RWPE2 (cell line): ENCODE measurements at regions not wholly inside any gene's neighbourhood (a gene's known extent, or its start where the extent isn't known, plus 50 kb on each side); places are given as distances from the start of the nearest gene placed in this dataset.
"Not testable (repeated sequence)": the region's sequence is repeated elsewhere in the genome, so short reads cannot be mapped to it uniquely, and the experiment has no call there.

Source experiments
- ATAC-seq: fragments of 200-7000 bp; cut with Tn5 transposase; 3 replicates; pipeline ENCODE4 v1.9.1; 2021; ENCODE audit warnings: low read depth
- DNase-seq: peaks from one replicate; pipeline ENCODE4 v3.0.0-alpha.2; 2020; ENCODE audit warnings: low spot score
- H3K27ac ChIP-seq: fragments of 450-650 bp; 2 replicates; pipeline ENCODE4 v1.5.1; 2017; ENCODE audit warnings: mild to moderate bottlenecking; ENCODE audit not compliant: poor library complexity, severe bottlenecking
- H3K27me3 ChIP-seq: fragments of 250-450 bp; sonication (Bioruptor Pico); 2 replicates; pipeline ENCODE4 v1.5.1; 2021; ENCODE audit warnings: mild to moderate bottlenecking, moderate library complexity; ENCODE audit not compliant: insufficient read depth, poor library complexity, severe bottlenecking
- H3K36me3 ChIP-seq: fragments of 250-450 bp; sonication (Bioruptor Pico); 2 replicates; pipeline ENCODE4 v1.5.1; 2020; ENCODE audit warnings: low read depth, mild to moderate bottlenecking, moderate library complexity
- H3K4me1 ChIP-seq: fragments of 250-450 bp; sonication (Bioruptor Pico); 2 replicates; pipeline ENCODE4 v1.5.1; 2021; ENCODE audit warnings: mild to moderate bottlenecking, moderate library complexity; ENCODE audit not compliant: insufficient read depth, poor library complexity, severe bottlenecking
- H3K4me3 ChIP-seq: fragments of 250-450 bp; sonication (Bioruptor Pico); 2 replicates; pipeline ENCODE4 v1.5.1; 2021; ENCODE audit warnings: mild to moderate bottlenecking, moderate library complexity; ENCODE audit not compliant: severe bottlenecking
- H3K9me3 ChIP-seq: fragments of 250-450 bp; sonication (Bioruptor Pico); 2 replicates; pipeline ENCODE4 v1.5.1; 2021; ENCODE audit warnings: mild to moderate bottlenecking, moderate library complexity; ENCODE audit not compliant: severe bottlenecking
- CTCF ChIP-seq: fragments of 450-650 bp; IDR thresholded peaks from one replicate; pipeline ENCODE4 v1.5.1; 2017; ENCODE audit warnings: mild to moderate bottlenecking, moderate library complexity; ENCODE audit not compliant: poor library complexity, severe bottlenecking

DNA sequence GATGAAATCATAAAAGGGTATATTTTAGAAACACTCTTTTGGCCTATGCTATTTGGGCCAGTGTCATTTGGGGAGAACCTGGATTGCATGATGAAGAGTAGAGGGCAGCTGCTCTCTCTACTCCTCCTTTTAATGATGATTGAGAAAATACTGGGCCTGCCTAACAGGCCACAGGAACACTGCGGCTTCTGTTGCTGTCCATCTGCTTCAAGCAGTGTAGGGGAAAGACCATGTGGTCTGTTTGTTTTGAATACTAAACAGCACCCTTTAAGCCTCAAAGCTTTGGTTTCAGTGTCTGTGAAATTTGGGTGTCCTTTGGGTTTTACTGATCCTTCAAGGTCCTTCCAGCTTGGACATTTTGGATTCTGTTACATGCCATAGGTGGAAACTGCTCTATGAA lies 78.0 kb downstream of the TTC6 start:
- TF ChIP-seq CTCF: no peak
- Histone ChIP-seq H3K27me3 (no peaks in the 10 kb centered on the region), H3K9me3 (no peaks in the 10 kb centered on the region), H3K4me1 (peaks cover 6% of the 10 kb centered on the region), H3K36me3 (no peaks in the 10 kb centered on the region), H3K4me3 (no peak overlapping the region), H3K27ac (no peak overlapping the region)
- ATAC-seq: no peak
- DNase-seq: no peak

- Histone ChIP-seq H3K9me3 (no peaks in the 10 kb centered on the region), H3K27me3 (no peaks in the 10 kb centered on the region), H3K36me3 (no peaks in the 10 kb centered on the region), H3K4me3 (no peak overlapping the region), H3K27ac (no peak overlapping the region), H3K4me1 (no peaks in the 10 kb centered on the region)
- TF ChIP-seq CTCF: no peak
- ATAC-seq (0 out of 3 replicates have a peak, but pooled peaks have one; percentile 23), DNase-seq (no peak)
These were observed 83.5 kb downstream of the TTC6 start for GRCh38 chr14:37678916-37679315.

DNA sequence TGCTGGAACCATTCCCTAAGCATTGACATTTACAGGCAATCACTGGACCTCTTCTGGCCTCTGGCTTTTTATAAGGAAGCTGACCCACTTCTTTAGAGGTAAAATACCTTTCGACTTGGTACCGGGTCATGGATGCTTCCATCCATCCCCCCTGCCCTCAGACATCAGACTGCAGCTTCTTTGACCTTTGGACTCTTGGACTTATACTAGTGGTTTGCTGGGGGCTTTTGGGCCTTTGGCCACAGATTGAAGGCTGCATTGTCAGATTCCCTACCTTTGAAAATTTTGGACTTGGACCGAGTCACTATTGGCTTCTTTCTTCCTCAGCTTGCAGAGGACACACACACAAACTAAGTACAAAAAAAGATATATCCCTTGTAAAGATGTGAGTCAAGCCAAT lies 86.1 kb downstream of the TTC6 start:
- H3K9me3 ChIP-seq: no peaks in the 10 kb centered on the region
- no peaks in the 10 kb centered on the region for H3K27me3 ChIP-seq
- H3K36me3 ChIP-seq: no peaks in the 10 kb centered on the region
- no peak overlapping the region for H3K27ac ChIP-seq
- TF ChIP-seq CTCF: no peak
- ATAC-seq (no peak), DNase-seq (no peak)
- H3K4me3 ChIP-seq: no peak overlapping the region
- H3K4me1 ChIP-seq: no peaks in the 10 kb centered on the region

DNA sequence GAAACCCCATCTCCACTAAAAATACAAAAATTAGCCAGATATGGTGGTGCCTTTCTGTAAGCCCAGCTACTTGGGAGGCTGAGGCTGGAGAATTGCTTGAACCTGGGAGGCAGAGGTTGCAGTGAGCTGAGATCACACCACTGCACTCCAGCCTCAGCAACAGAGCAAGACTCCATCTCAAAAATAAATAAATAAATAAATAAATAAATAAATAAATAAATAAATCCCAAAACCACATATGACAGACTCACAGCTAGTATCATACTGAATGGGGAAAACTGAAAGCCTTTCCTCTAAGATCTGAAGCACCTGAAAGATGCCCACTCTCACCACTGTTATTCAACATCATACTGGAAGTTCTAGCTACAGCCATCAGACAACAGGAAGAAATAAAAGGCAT lies 97.3 kb downstream of the TTC6 start:
- not testable (repeated sequence) for DNase-seq, H3K27ac ChIP-seq, H3K4me1 ChIP-seq, H3K4me3 ChIP-seq, ATAC-seq, H3K9me3 ChIP-seq, H3K36me3 ChIP-seq, H3K27me3 ChIP-seq

DNA sequence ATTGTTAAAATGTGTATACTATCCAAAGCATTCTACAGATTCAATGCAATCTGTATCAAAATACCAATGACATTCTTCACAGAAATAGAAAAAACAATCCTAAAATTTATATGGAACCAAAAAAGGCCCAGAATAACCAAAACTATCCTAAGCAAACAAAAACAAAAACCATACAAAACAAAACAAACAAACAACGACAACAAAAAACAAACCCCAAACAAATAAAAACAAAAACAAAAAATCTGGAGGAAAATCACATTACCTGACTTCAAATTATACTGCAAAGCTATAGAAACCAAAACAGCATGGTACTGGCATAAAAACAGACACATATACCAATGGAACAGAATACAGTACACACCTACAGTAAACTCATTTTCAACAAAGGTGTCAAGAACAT lies 98.0 kb downstream of the TTC6 start:
- DNase-seq, H3K4me3 ChIP-seq, H3K27ac ChIP-seq, H3K36me3 ChIP-seq, ATAC-seq, H3K27me3 ChIP-seq, H3K9me3 ChIP-seq: not testable (repeated sequence)
- H3K4me1 ChIP-seq: peaks cover 16% of the 10 kb centered on the region

- TF ChIP-seq CTCF: no peak
- H3K36me3 ChIP-seq: no peaks in the 10 kb centered on the region; the same call in 1 of the 2 replicates
- DNase-seq (no peak), ATAC-seq (no peak)
- peaks cover 2% of the 10 kb centered on the region for H3K9me3 ChIP-seq
- H3K27ac ChIP-seq: no peak overlapping the region
- H3K4me3 ChIP-seq: no peak overlapping the region
- peaks cover 16% of the 10 kb centered on the region for H3K4me1 ChIP-seq
- no peaks in the 10 kb centered on the region for H3K27me3 ChIP-seq
These were observed 100.4 kb downstream of the TTC6 start for GRCh38 chr14:37695866-37696265.
